IMR-90 (cell line): ENCODE measurements at regions not wholly inside any gene's neighbourhood (a gene's known extent, or its start where the extent isn't known, plus 50 kb on each side); places are given as distances from the start of the nearest gene placed in this dataset.

Experiments
- ATAC-seq: fragments of 200-7000 bp; cut with Tn5 transposase; 2 replicates; pipeline ENCODE4 v1.9.1; 2020; ENCODE audit warnings: low read depth, mild to moderate bottlenecking, moderate library complexity
- BruUV-seq: library from RNA; stranded (reverse); fragments of 400-500 nt; replicated peaks from 2 replicates; lab custom pipeline; 2021; lab: Mats Ljungman, UMichigan
- CTCF ChIA-PET: fragments of 300-600 bp; formaldehyde crosslinking; extraction: SDS; loops from one replicate; lab custom pipeline; 2021; ENCODE audit warnings: antibody characterized with exemption; lab: Yijun Ruan, JAX
- POLR2A ChIA-PET: fragments of 300-600 bp; sonication (Branson Sonifier 250); formaldehyde crosslinking; loops from one replicate; lab custom pipeline; 2022; ENCODE audit warnings: antibody characterized with exemption; ENCODE audit not compliant: unreplicated experiment; lab: Charles Lee
- DNase-seq: peaks from one replicate; pipeline ENCODE4 v3.0.0; 2013
- H2AFZ ChIP-seq: replicated peaks from 2 replicates; pipeline ENCODE3; 2013; ENCODE audit warnings: low read length, mild to moderate bottlenecking; ENCODE audit not compliant: poor library complexity
- H2AK5ac ChIP-seq: 2 replicates; pipeline ENCODE4 v1.6.1; 2013; ENCODE audit warnings: low read depth, low read length, inconsistent platforms
- H2AK9ac ChIP-seq: replicated peaks from 2 replicates; pipeline ENCODE3; 2013; ENCODE audit warnings: mild to moderate bottlenecking, low read depth, low read length, moderate library complexity; ENCODE audit not compliant: poor library complexity
- H2BK120ac ChIP-seq: 2 replicates; pipeline ENCODE4 v1.6.1; 2013; ENCODE audit warnings: low read depth, low read length, inconsistent platforms
- H2BK15ac ChIP-seq: 3 replicates; pipeline ENCODE4 v1.6.1; 2013; ENCODE audit warnings: low read depth, low read length, inconsistent platforms
- H2BK20ac ChIP-seq: 2 replicates; pipeline ENCODE4 v1.6.1; 2013; ENCODE audit warnings: low read depth, mild to moderate bottlenecking, inconsistent platforms, low read length, moderate library complexity
- H2BK5ac ChIP-seq: 2 replicates; pipeline ENCODE4 v1.6.1; 2013; ENCODE audit warnings: mild to moderate bottlenecking, low read depth, low read length, inconsistent platforms; ENCODE audit not compliant: poor library complexity, severe bottlenecking
- H3K14ac ChIP-seq: replicated peaks from 2 replicates; pipeline ENCODE4 v1.6.1; 2013; ENCODE audit warnings: low read depth, low read length, inconsistent platforms
- H3K18ac ChIP-seq: 2 replicates; pipeline ENCODE4 v1.6.1; 2013; ENCODE audit warnings: low read depth, low read length, control low read depth
- H3K23ac ChIP-seq: 2 replicates; pipeline ENCODE4 v1.6.1; 2013; ENCODE audit warnings: low read depth, low read length, inconsistent platforms
- H3K27ac ChIP-seq: 2 replicates; pipeline ENCODE4 v1.5.1; 2013; ENCODE audit warnings: mild to moderate bottlenecking, control low read depth, low read length; ENCODE audit not compliant: insufficient read depth
- H3K27me3 ChIP-seq: 2 replicates; pipeline ENCODE4 v1.6.1; 2013; ENCODE audit warnings: low read length; ENCODE audit not compliant: control insufficient read depth, insufficient read depth
- H3K36me3 ChIP-seq: 2 replicates; pipeline ENCODE4 v1.6.1; 2013; ENCODE audit warnings: low read length, mixed read lengths; ENCODE audit not compliant: control insufficient read depth, insufficient read depth
- H3K4ac ChIP-seq: 2 replicates; pipeline ENCODE4 v1.6.1; 2013; ENCODE audit warnings: low read depth, low read length, inconsistent platforms
- H3K4me1 ChIP-seq: 2 replicates; pipeline ENCODE4 v1.6.1; 2013; ENCODE audit warnings: low read length, mixed read lengths; ENCODE audit not compliant: control insufficient read depth, insufficient read depth
- H3K4me2 ChIP-seq: 2 replicates; pipeline ENCODE4 v1.6.1; 2013; ENCODE audit warnings: low read depth, mild to moderate bottlenecking, control low read depth, low read length, moderate library complexity
- H3K4me3 ChIP-seq: 2 replicates; pipeline ENCODE4 v1.5.1; 2013; ENCODE audit warnings: low read depth, mild to moderate bottlenecking, control low read depth, low read length, moderate library complexity; ENCODE audit not compliant: insufficient read depth
- H3K56ac ChIP-seq: 2 replicates; pipeline ENCODE4 v1.6.1; 2013; ENCODE audit warnings: low read length, inconsistent platforms; ENCODE audit not compliant: insufficient read depth; ENCODE audit errors: extremely low read depth
- H3K79me1 ChIP-seq, 2 experiments: 2 replicates each; pipeline ENCODE4 v1.6.1; 2013; ENCODE audit warnings: low read length in 2 of 2, inconsistent platforms in 1 of 2, low read depth in 1 of 2
- H3K9ac ChIP-seq: 2 replicates; pipeline ENCODE4 v1.6.1; 2013; ENCODE audit warnings: low read depth, low read length, control low read depth
- H3K9me1 ChIP-seq: 2 replicates; pipeline ENCODE4 v1.6.1; 2013; ENCODE audit warnings: low read length, inconsistent platforms; ENCODE audit not compliant: insufficient read depth
- H3K9me3 ChIP-seq: 2 replicates; pipeline ENCODE4 v1.6.1; 2013; ENCODE audit warnings: low read length; ENCODE audit not compliant: control insufficient read depth, insufficient read depth
- H4K20me1 ChIP-seq: 2 replicates; pipeline ENCODE4 v1.6.1; 2013; ENCODE audit warnings: low read length, inconsistent platforms; ENCODE audit not compliant: insufficient read depth
- H4K5ac ChIP-seq: 2 replicates; pipeline ENCODE4 v1.6.1; 2013; ENCODE audit warnings: mild to moderate bottlenecking, low read depth, low read length, control low read depth
- H4K8ac ChIP-seq, 2 experiments: 2 replicates each; pipeline ENCODE4 v1.6.1; 2013; ENCODE audit warnings: low read depth in 2 of 2, low read length in 2 of 2, control low read depth in 1 of 2, inconsistent platforms in 1 of 2
- H4K91ac ChIP-seq: 2 replicates; pipeline ENCODE4 v1.6.1; 2013; ENCODE audit warnings: low read depth, low read length, inconsistent platforms; ENCODE audit not compliant: insufficient read depth
- BHLHE40 ChIP-seq: fragments of 150-350 bp; IDR thresholded peaks from 2 replicates; pipeline ENCODE4 v1.6.1; 2016; ENCODE audit warnings: mild to moderate bottlenecking, low read depth, low read length
- CEBPB ChIP-seq: IDR thresholded peaks from 2 replicates; pipeline ENCODE4 v1.6.1; 2012; ENCODE audit warnings: low read depth, low read length, improper control_type of control experiment
- CHD1 ChIP-seq: IDR thresholded peaks from 2 replicates; pipeline ENCODE4 v1.6.1; 2012; ENCODE audit warnings: low read depth, low read length, improper control_type of control experiment
- FOS ChIP-seq: fragments of 150-350 bp; IDR thresholded peaks from 2 replicates; pipeline ENCODE4 v1.6.1; 2016; ENCODE audit warnings: low read depth, low read length
- MAFK ChIP-seq: IDR thresholded peaks from 2 replicates; pipeline ENCODE4 v1.6.1; 2012; ENCODE audit warnings: low read depth, low read length, improper control_type of control experiment
- MAZ ChIP-seq: IDR thresholded peaks from 2 replicates; pipeline ENCODE4 v1.6.1; 2012; ENCODE audit warnings: low read depth, mild to moderate bottlenecking, low read length, improper control_type of control experiment, moderate library complexity, borderline replicate concordance
- MXI1 ChIP-seq: IDR thresholded peaks from 2 replicates; pipeline ENCODE4 v1.6.1; 2012; ENCODE audit warnings: low read depth, mild to moderate bottlenecking, low read length, moderate library complexity, borderline replicate concordance
- NFE2L2 ChIP-seq: fragments of 150-350 bp; IDR thresholded peaks from 2 replicates; pipeline ENCODE4 v1.6.1; 2016; ENCODE audit warnings: low read depth, mild to moderate bottlenecking, low read length
- POLR2A ChIP-seq: IDR thresholded peaks from 2 replicates; pipeline ENCODE4 v1.6.1; 2012; ENCODE audit warnings: mild to moderate bottlenecking, low read depth, low read length
- RAD21 ChIP-seq: IDR thresholded peaks from 2 replicates; pipeline ENCODE4 v1.6.1; 2012; ENCODE audit warnings: low read length, improper control_type of control experiment
- RCOR1 ChIP-seq: IDR thresholded peaks from 2 replicates; pipeline ENCODE4 v1.6.1; 2012; ENCODE audit warnings: mild to moderate bottlenecking, low read length, improper control_type of control experiment; ENCODE audit not compliant: insufficient replicate concordance
- RFX5 ChIP-seq: IDR thresholded peaks from 2 replicates; pipeline ENCODE4 v1.8.0; 2012; ENCODE audit warnings: low read depth, mild to moderate bottlenecking, low read length, moderate library complexity
- SMC3 ChIP-seq: fragments of 150-350 bp; IDR thresholded peaks from 2 replicates; pipeline ENCODE4 v1.6.1; 2016; ENCODE audit warnings: low read depth, mild to moderate bottlenecking, antibody characterized with exemption, low read length, moderate library complexity
- WGBS, 2 experiments: methylation state at CpG; one replicate each; pipeline versions ENCODE4 v1.1.5 to v1.1.7; 2013; ENCODE audit warnings: missing lambda C conversion rate in 2 of 2; ENCODE audit not compliant: insufficient read length in 1 of 2; ENCODE audit errors: extremely low coverage in 2 of 2; 5-methylcytosine and 5-hydroxymethylcytosine counted together
- dilution Hi-C: fragments of 300-500 bp; cut with HindIII; formaldehyde crosslinking; loops from one replicate; pipeline ENCODE4 v1.14.3; 2018; ENCODE audit warnings: low sequenced_read_pairs; ENCODE audit not compliant: unreplicated experiment
- in situ Hi-C: fragments of 300-500 bp; cut with MboI; formaldehyde crosslinking; loops from 3 replicates; pipeline ENCODE4 v1.14.3; 2019; ENCODE audit warnings: low sequenced_read_pairs, inconsistent platforms, mixed read lengths
- intact Hi-C: fragments of 100-400 bp; cut with micrococcal nuclease; formaldehyde crosslinking; loops from 2 replicates; pipeline ENCODE4 v1.10.0; 2022
- TF ChIP-seq, protein P1 (sequence below): fragments of 150-350 bp; IDR thresholded peaks from 2 replicates; pipeline ENCODE4 v1.6.1; 2017; ENCODE audit warnings: mild to moderate bottlenecking, antibody characterized with exemption, low read length, low read depth
- TF ChIP-seq, protein P2 (sequence below): conservative IDR thresholded peaks from 2 replicates; pipeline ENCODE4 v1.5.1; 2012; ENCODE audit warnings: mild to moderate bottlenecking, low read depth, low read length, improper control_type of control experiment
- TF ChIP-seq, protein P3 (sequence below): fragments of 150-350 bp; IDR thresholded peaks from 2 replicates; pipeline ENCODE4 v1.6.1; 2016; ENCODE audit warnings: low read depth, mild to moderate bottlenecking, low read length, moderate library complexity, borderline replicate concordance

DNA sequence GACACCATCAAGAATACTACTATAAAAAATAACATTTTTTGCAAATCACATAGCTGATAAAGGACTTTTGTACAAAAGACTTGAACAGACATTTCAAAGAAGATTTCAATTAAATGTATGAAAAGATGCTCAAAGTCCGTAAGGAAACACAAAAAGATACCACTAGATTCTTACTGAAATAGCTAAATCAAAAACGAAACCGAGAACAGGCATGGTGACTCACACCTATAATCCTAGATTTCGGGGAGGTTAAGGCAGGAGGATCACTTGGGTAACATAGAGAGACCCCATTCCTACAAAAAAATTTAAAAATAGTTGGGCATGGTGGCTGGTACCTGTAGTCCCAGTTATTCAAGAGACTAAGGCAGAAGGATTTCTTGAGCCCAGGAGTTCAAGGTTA lies 520.2 kb upstream of the GRM3 start:
- Histone ChIP-seq H3K9me3 (peaks cover 3% of the 10 kb centered on the region; the same call in 1 of the 2 replicates), H3K4ac (no peak overlapping the region), H3K27me3 (no peaks in the 10 kb centered on the region), H3K27ac (no peak overlapping the region), H2BK120ac (no peak overlapping the region), H3K56ac (no peak overlapping the region), H2AK5ac (no peak overlapping the region), H2AFZ (no peak overlapping the region), H3K4me2 (no peak overlapping the region), H4K20me1 (no peaks in the 10 kb centered on the region), H3K14ac (no peak overlapping the region), H4K5ac (no peak overlapping the region), H2BK5ac (no peak overlapping the region), H2AK9ac (no peak overlapping the region), H4K8ac (no peak overlapping the region), H2BK15ac (no peak overlapping the region), H3K18ac (no peak overlapping the region), H3K9me1 (no peaks in the 10 kb centered on the region), H3K79me1 (no peaks in the 10 kb centered on the region), H3K4me3 (no peak overlapping the region), H3K36me3 (no peaks in the 10 kb centered on the region), H3K9ac (no peak overlapping the region), H3K23ac (no peak overlapping the region), H3K4me1 (no peaks in the 10 kb centered on the region), H2BK20ac (no peak overlapping the region), H4K91ac (no peak overlapping the region)
- ATAC-seq (no peak), DNase-seq (no peak)
- in situ Hi-C loops (no loop called here), intact Hi-C loops (no loop called here), dilution Hi-C loops (no loop called here)
- ChIA-PET POLR2A (no interaction called here), CTCF (interaction anchor here (0.9 kb wide), 1 partner anchor 13 kb away, joined by 3 read pairs; no protein-coding TSS in a partner anchor)
- TF ChIP-seq, protein P1, sequence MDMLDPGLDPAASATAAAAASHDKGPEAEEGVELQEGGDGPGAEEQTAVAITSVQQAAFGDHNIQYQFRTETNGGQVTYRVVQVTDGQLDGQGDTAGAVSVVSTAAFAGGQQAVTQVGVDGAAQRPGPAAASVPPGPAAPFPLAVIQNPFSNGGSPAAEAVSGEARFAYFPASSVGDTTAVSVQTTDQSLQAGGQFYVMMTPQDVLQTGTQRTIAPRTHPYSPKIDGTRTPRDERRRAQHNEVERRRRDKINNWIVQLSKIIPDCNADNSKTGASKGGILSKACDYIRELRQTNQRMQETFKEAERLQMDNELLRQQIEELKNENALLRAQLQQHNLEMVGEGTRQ: no peak
- TF ChIP-seq POLR2A: no peak
- no peak for TF ChIP-seq RFX5
- TF ChIP-seq, protein P2, sequence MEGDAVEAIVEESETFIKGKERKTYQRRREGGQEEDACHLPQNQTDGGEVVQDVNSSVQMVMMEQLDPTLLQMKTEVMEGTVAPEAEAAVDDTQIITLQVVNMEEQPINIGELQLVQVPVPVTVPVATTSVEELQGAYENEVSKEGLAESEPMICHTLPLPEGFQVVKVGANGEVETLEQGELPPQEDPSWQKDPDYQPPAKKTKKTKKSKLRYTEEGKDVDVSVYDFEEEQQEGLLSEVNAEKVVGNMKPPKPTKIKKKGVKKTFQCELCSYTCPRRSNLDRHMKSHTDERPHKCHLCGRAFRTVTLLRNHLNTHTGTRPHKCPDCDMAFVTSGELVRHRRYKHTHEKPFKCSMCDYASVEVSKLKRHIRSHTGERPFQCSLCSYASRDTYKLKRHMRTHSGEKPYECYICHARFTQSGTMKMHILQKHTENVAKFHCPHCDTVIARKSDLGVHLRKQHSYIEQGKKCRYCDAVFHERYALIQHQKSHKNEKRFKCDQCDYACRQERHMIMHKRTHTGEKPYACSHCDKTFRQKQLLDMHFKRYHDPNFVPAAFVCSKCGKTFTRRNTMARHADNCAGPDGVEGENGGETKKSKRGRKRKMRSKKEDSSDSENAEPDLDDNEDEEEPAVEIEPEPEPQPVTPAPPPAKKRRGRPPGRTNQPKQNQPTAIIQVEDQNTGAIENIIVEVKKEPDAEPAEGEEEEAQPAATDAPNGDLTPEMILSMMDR: no peak
- TF ChIP-seq MAFK: no peak
- no peak for TF ChIP-seq NFE2L2
- TF ChIP-seq, protein P3, sequence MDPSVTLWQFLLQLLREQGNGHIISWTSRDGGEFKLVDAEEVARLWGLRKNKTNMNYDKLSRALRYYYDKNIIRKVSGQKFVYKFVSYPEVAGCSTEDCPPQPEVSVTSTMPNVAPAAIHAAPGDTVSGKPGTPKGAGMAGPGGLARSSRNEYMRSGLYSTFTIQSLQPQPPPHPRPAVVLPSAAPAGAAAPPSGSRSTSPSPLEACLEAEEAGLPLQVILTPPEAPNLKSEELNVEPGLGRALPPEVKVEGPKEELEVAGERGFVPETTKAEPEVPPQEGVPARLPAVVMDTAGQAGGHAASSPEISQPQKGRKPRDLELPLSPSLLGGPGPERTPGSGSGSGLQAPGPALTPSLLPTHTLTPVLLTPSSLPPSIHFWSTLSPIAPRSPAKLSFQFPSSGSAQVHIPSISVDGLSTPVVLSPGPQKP: no peak
- TF ChIP-seq MAZ: no peak
- TF ChIP-seq CEBPB: no peak
- no peak for TF ChIP-seq BHLHE40
- no peak for TF ChIP-seq RCOR1
- no peak for TF ChIP-seq SMC3
- no peak for TF ChIP-seq MXI1
- no peak for TF ChIP-seq FOS
- TF ChIP-seq CHD1: no peak
- no peak for TF ChIP-seq RAD21
- no TSS peak for BruUV-seq
- no CpG with 5 or more reads among the region's 4 CpGs for WGBS, 2 experiments
